Panc1 (cell line): ENCODE measurements at regions not wholly inside any gene's neighbourhood (a gene's known extent, or its start where the extent isn't known, plus 50 kb on each side); places are given as distances from the start of the nearest gene placed in this dataset.

Source experiments
- POLR2AphosphoS5 ChIP-seq: IDR thresholded peaks from 2 replicates; pipeline ENCODE4 v1.6.1; 2012; ENCODE audit warnings: mild to moderate bottlenecking, low read depth, low read length, moderate library complexity
- SIN3A ChIP-seq: IDR thresholded peaks from 2 replicates; pipeline ENCODE4 v1.6.1; 2012; ENCODE audit warnings: low read depth, mild to moderate bottlenecking, low read length, moderate library complexity, borderline replicate concordance; ENCODE audit not compliant: insufficient read depth
- TCF7L2 ChIP-seq: IDR thresholded peaks from 2 replicates; pipeline ENCODE4 v1.6.1; 2011; ENCODE audit warnings: mild to moderate bottlenecking, low read depth, low read length, inconsistent platforms
- TF ChIP-seq, protein P1 (sequence below): fragments of 450-650 bp; IDR thresholded peaks from 2 replicates; pipeline ENCODE4 v1.5.1; 2017; ENCODE audit warnings: mild to moderate bottlenecking
- TF ChIP-seq, protein P2 (sequence below), 2 experiments: IDR thresholded peaks; 2 replicates each; pipeline ENCODE4 v1.6.1; 2011 to 2012; ENCODE audit warnings: low read depth in 2 of 2, control low read depth in 1 of 2, low read length in 1 of 2, mild to moderate bottlenecking in 1 of 2, moderate library complexity in 1 of 2; ENCODE audit not compliant: insufficient read depth in 1 of 2

DNA sequence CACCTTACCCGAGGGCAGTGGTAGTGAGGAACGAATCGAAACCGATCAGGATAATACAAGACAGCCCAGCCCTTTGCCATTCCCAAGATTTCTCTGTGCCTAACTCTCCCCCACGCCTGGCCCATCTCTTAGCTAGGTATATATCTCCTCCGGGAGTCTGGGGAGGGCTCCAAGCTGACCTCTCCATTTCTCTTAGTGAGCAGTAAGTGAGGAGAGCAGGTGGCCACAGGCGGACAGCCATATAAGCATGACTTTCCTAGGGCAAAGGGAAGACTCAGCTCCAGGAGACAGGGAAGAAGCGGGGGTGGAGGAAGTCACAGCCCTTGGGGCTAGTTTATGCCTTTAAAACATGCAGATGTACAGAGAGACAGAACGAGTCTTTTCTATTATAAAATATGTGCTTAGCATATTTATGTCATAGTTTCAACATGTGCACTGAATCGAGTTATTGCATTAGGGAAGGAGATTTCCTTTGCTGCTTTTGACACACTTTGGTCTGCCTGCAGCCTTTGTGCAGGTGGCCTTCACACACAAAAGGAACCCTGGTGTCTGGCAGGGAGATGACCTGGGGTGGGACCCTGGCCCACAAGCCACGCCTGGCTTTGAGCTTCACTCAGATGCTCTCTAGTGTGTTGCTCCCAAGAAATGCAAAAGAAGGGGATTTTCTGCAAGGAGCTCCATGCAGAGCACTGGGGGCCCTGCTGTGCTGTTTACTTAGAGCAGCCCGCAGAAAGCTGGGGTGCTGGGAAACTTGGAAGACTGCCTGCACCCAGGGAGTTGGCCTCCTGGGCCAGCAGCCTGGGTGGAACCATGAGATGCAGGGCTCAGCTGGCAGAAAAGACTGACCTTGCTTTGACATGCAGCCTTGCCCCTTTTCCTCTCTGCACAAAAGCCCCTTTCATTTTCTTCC, 613.3 kb downstream of the BCOR start:
- TF ChIP-seq, protein P1, sequence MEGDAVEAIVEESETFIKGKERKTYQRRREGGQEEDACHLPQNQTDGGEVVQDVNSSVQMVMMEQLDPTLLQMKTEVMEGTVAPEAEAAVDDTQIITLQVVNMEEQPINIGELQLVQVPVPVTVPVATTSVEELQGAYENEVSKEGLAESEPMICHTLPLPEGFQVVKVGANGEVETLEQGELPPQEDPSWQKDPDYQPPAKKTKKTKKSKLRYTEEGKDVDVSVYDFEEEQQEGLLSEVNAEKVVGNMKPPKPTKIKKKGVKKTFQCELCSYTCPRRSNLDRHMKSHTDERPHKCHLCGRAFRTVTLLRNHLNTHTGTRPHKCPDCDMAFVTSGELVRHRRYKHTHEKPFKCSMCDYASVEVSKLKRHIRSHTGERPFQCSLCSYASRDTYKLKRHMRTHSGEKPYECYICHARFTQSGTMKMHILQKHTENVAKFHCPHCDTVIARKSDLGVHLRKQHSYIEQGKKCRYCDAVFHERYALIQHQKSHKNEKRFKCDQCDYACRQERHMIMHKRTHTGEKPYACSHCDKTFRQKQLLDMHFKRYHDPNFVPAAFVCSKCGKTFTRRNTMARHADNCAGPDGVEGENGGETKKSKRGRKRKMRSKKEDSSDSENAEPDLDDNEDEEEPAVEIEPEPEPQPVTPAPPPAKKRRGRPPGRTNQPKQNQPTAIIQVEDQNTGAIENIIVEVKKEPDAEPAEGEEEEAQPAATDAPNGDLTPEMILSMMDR: no peak
- no peak for TF ChIP-seq SIN3A
- no peak for TF ChIP-seq POLR2AphosphoS5
- no peak for TF ChIP-seq TCF7L2
- TF ChIP-seq, protein P2, sequence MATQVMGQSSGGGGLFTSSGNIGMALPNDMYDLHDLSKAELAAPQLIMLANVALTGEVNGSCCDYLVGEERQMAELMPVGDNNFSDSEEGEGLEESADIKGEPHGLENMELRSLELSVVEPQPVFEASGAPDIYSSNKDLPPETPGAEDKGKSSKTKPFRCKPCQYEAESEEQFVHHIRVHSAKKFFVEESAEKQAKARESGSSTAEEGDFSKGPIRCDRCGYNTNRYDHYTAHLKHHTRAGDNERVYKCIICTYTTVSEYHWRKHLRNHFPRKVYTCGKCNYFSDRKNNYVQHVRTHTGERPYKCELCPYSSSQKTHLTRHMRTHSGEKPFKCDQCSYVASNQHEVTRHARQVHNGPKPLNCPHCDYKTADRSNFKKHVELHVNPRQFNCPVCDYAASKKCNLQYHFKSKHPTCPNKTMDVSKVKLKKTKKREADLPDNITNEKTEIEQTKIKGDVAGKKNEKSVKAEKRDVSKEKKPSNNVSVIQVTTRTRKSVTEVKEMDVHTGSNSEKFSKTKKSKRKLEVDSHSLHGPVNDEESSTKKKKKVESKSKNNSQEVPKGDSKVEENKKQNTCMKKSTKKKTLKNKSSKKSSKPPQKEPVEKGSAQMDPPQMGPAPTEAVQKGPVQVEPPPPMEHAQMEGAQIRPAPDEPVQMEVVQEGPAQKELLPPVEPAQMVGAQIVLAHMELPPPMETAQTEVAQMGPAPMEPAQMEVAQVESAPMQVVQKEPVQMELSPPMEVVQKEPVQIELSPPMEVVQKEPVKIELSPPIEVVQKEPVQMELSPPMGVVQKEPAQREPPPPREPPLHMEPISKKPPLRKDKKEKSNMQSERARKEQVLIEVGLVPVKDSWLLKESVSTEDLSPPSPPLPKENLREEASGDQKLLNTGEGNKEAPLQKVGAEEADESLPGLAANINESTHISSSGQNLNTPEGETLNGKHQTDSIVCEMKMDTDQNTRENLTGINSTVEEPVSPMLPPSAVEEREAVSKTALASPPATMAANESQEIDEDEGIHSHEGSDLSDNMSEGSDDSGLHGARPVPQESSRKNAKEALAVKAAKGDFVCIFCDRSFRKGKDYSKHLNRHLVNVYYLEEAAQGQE (IDR thresholded peaks at IDR 0.05; ENCODE audit: insufficient read depth in 1 of 2, low read depth in 2 of 2, low read length in 1 of 2): no peak
